ENCODE measurements at regions not wholly inside any gene's neighbourhood (a gene's known extent, or its start where the extent isn't known, plus 50 kb on each side); places are given as distances from the start of the nearest gene placed in this dataset.

DNA sequence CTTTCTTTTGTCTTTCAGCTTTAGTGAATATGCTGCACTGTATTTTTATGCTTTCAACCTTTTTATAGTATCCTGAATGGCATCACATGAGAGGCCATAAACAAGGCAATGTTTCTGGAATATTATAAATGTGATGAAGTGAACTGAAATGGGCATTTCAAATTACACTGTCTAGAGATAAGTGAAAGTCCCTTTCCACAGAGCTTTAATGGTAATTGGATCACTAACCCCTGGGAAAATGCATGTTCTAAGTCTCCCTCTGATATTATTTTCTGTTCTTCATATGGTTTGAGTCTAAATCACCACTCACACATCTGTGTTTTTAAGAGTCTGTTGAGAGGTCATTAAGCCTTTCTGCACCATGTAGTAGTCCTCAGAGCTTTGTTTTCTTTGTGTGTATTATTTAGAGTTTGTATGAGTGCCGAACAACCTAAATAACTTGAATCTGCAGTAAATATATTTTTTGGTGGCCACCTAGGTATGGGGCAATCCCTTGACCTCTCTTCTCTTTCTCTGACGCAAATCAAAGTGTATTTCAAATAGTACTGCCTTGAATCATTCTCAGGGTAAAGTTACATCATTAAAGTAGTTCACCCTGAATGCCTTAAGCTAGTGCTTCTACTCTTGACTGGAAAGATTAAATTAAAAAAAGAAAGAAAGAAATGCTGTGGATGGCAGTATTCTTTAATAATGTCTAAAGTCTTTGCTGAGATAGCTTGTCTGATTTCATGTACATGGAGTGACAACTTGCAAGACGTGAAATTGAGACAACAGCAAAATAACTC is 1931.0 kb upstream of the CDH6 start:
- TF ChIP-seq POLR2A (IDR thresholded peaks at IDR 0.05; ENCODE audit: low read depth, low read length) = no peak
- TF ChIP-seq MYC (IDR thresholded peaks at IDR 0.05; ENCODE audit: low read depth, low read length) = no peak
- TF ChIP-seq, protein P1, sequence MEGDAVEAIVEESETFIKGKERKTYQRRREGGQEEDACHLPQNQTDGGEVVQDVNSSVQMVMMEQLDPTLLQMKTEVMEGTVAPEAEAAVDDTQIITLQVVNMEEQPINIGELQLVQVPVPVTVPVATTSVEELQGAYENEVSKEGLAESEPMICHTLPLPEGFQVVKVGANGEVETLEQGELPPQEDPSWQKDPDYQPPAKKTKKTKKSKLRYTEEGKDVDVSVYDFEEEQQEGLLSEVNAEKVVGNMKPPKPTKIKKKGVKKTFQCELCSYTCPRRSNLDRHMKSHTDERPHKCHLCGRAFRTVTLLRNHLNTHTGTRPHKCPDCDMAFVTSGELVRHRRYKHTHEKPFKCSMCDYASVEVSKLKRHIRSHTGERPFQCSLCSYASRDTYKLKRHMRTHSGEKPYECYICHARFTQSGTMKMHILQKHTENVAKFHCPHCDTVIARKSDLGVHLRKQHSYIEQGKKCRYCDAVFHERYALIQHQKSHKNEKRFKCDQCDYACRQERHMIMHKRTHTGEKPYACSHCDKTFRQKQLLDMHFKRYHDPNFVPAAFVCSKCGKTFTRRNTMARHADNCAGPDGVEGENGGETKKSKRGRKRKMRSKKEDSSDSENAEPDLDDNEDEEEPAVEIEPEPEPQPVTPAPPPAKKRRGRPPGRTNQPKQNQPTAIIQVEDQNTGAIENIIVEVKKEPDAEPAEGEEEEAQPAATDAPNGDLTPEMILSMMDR (IDR thresholded peaks at IDR 0.05; ENCODE audit: extremely low read depth in 1 of 2, insufficient read depth in 1 of 2, low read depth in 1 of 2, low read length in 2 of 2) = no peak
- TF ChIP-seq POLR2AphosphoS5 (IDR thresholded peaks at IDR 0.05; ENCODE audit: insufficient read depth, low read depth, low read length) = no peak
- no peak for TF ChIP-seq EZH2 (IDR thresholded peaks at IDR 0.05; ENCODE audit: borderline replicate concordance, low read depth, low read length, severe bottlenecking)
- no peak for TF ChIP-seq MAX (IDR thresholded peaks at IDR 0.05; ENCODE audit: insufficient read depth, insufficient read length)
- TF ChIP-seq GATA2 (IDR thresholded peaks at IDR 0.05; ENCODE audit: insufficient read depth, insufficient read length, low read depth, low read length) = no peak
- TF ChIP-seq JUN (IDR thresholded peaks at IDR 0.05; ENCODE audit: borderline replicate concordance, insufficient read depth, insufficient read length, low read depth) = no peak

Measured in endothelial cell of umbilical vein (primary cell).